GM18861 (cell line): ENCODE measurements at regions not wholly inside any gene's neighbourhood (a gene's known extent, or its start where the extent isn't known, plus 50 kb on each side); places are given as distances from the start of the nearest gene placed in this dataset.
"Not testable (repeated sequence)": the region's sequence is repeated elsewhere in the genome, so short reads cannot be mapped to it uniquely, and the experiment has no call there.

Experiments used
- ATAC-seq: cut with Tn5 transposase; IDR thresholded peaks from one replicate; pipeline ENCODE4 v1.9.1; 2021; ENCODE audit not compliant: unreplicated experiment

GRCh38 chr10:65053831-65054351, 1532.7 kb downstream of the REEP3 start:
- not testable (repeated sequence) for ATAC-seq

GRCh38 chr10:65054701-65055100, 1533.5 kb downstream of the REEP3 start:
- not testable (repeated sequence) for ATAC-seq

- no peak for ATAC-seq
Measured at GRCh38 chr10:65065278-65065677, 1544.1 kb downstream of the REEP3 start.

GRCh38 chr10:65083222-65083621, 1562.0 kb downstream of the REEP3 start:
- no peak for ATAC-seq

GRCh38 chr10:65090991-65091390, 1569.8 kb downstream of the REEP3 start:
- no peak for ATAC-seq

GRCh38 chr10:65100146-65100545, 1578.9 kb downstream of the REEP3 start:
- no peak for ATAC-seq

- ATAC-seq, result not testable (repeated sequence)
Measured at GRCh38 chr10:65100881-65101280, 1579.7 kb downstream of the REEP3 start.

GRCh38 chr10:65110009-65110408, 1588.8 kb downstream of the REEP3 start:
- ATAC-seq, result no peak

GRCh38 chr10:65111059-65111458, 1589.9 kb downstream of the REEP3 start:
- not testable (repeated sequence) for ATAC-seq

GRCh38 chr10:65112573-65112972, 1591.4 kb downstream of the REEP3 start:
- no peak for ATAC-seq

GRCh38 chr10:65123120-65123519, 1601.9 kb downstream of the REEP3 start:
- ATAC-seq, result no peak

GRCh38 chr10:65125212-65125611, 1604.0 kb downstream of the REEP3 start:
- ATAC-seq, result no peak

- no peak for ATAC-seq
Measured at GRCh38 chr10:65126288-65126687, 1605.1 kb downstream of the REEP3 start.

- ATAC-seq, result no peak
Measured at GRCh38 chr10:65128277-65128676, 1607.1 kb downstream of the REEP3 start.

GRCh38 chr10:65130162-65130758, 1609.1 kb downstream of the REEP3 start:
- ATAC-seq, result no peak

- ATAC-seq, result no peak
Measured at GRCh38 chr10:65133652-65134051, 1612.5 kb downstream of the REEP3 start.

GRCh38 chr10:65135508-65135907, 1614.3 kb downstream of the REEP3 start:
- no peak for ATAC-seq

- ATAC-seq, result no peak
Measured at GRCh38 chr10:65142641-65143435, 1621.6 kb downstream of the REEP3 start.

GRCh38 chr10:65143723-65144122, 1622.5 kb downstream of the REEP3 start:
- no peak for ATAC-seq

- no peak for ATAC-seq
Measured at GRCh38 chr10:65149878-65150277, 1628.7 kb downstream of the REEP3 start.

- ATAC-seq, result no peak
Measured at GRCh38 chr10:65166272-65166671, 1645.1 kb downstream of the REEP3 start.

GRCh38 chr10:65172249-65172648, 1651.0 kb downstream of the REEP3 start:
- ATAC-seq, result no peak
